Activated CD4-positive, alpha-beta T cell treated with anti-CD3 and anti-CD28 coated beads, Interleukin-2, amount 50 U/mL, for 16 hours (primary cell): ENCODE measurements at regions not wholly inside any gene's neighbourhood (a gene's known extent, or its start where the extent isn't known, plus 50 kb on each side); places are given as distances from the start of the nearest gene placed in this dataset.
"Not testable (repeated sequence)": the region's sequence is repeated elsewhere in the genome, so short reads cannot be mapped to it uniquely, and the experiment has no call there.

Experiments used
- DNase-seq: peaks from one replicate; pipeline ENCODE4 v3.0.0-alpha.2; 2020

DNA sequence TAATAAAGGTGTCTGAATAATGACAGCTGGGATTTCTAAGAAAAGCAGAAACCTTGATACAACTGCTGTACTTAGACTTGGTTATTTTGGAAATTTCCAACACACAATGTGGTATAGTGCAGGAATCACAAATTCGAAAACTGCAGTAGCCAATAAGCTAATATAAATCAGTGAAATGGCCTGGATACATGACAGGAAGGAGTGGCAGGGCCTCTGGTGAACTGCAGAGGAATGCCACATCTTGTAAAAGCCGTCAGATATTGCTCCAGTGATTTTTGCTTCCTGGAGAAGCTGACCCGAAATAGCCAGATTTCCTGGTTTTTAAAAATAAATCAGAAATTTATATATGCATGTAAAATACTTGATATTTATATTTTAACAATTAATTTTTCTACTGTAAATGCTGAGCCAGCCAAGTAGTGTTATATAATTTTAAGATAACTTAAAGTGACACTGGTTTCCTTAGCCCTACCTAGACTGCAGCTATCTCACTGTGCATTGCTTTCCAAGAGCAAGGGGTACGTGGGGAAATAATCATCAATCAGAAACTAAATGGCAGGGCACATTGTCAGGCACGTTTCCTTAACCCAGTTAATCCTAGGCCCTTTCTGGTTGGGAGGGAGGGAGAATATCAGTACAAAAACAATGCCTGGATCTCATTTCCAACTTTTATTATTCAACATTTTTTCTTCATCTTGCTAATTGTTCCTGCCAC lies 182.4 kb downstream of the RASEF start:
- DNase-seq = no peak

DNA sequence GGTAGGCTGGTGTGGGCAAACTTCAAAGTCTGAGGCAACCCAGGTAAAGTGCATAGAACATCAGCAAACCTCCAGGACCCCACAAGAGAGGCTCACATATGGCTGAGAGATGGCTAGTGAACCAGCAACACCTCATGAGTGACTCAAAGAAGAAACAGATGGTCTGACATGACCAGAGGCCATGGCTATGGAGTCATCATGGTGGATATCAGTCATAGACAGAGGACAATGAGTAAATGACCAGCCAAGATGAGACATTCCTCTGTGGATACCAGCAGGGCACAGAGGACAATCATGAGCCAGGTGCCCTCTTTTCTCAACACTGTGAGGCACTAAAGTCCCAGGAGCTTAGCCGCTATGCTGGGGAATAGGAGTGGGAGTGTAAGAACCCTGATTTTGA lies 180.8 kb downstream of the RASEF start:
- DNase-seq = no peak

DNA sequence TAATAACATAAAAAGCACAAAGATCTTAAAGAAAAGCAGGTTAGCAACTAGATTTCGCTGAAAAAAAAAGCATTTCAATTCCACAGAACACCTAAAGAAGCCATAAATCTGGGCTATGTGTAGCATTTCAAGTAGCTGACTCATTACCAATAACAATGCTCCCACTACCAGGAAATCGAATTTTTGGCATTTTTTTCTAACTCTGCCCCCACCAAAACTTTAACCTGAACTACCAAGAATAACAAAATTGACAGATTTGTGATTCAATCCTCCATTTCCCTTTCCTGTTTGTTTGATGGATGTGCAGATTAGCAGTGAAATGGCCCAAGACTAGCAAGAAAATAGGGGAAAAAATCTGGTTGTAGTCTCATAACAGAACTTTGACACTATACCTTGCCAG lies 180.2 kb downstream of the RASEF start:
- no peak for DNase-seq

DNA sequence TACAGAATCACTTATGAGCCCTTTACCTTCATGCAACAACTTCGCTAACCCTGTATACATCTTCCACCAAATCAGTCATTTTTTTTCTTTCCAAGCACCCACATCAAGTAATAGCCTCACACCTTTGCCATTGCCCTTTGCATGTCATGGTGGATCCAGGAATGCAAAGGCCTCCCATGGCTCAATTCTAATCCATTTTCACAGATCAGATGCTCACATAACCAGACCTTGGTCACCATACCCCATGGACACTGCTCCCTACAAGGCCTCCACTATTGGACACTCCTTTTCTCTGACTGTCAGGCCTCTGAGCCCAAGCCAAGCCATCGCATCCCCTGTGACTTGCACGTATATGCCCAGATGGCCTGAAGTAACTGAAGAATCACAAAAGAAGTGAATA lies 179.5 kb downstream of the RASEF start:
- no peak for DNase-seq

DNA sequence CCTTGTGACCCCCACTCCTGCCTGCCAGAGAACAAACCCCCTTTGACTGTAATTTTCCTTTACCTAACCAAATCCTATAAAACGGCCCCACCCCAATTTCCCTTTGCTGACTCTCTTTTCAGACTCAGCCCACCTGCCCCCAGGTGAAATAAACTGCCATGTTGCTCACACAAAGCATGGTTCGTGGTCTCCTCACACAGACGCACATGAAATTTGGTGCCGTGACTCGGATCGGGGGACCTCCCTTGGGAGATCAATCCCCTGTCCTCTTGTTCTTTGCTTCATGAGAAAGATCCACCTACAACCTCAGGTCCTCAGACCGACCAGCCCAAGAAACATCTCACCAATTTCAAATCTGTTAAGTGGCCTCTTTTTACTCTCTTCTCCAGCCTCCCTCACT lies 179.0 kb downstream of the RASEF start:
- DNase-seq = not testable (repeated sequence)

DNA sequence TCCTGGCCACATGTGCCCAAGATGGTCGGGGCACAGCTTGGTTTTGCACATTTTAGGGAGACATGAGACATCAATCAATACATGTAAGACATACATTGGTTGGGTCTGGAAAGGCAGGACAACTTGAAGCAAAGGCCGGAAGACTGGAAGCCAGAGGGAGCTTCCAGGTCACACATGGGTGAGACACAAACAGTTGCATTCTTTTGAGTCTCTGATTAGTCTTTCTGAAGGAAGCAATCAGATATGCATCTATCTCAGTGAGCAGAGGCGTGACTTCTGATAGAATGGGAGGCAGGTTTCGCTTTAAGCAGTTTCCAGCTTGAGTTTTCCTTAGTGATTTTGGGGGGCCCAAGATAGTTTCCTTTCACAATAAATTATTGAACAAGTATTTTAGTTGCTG lies 172.5 kb downstream of the RASEF start:
- DNase-seq = no peak

DNA sequence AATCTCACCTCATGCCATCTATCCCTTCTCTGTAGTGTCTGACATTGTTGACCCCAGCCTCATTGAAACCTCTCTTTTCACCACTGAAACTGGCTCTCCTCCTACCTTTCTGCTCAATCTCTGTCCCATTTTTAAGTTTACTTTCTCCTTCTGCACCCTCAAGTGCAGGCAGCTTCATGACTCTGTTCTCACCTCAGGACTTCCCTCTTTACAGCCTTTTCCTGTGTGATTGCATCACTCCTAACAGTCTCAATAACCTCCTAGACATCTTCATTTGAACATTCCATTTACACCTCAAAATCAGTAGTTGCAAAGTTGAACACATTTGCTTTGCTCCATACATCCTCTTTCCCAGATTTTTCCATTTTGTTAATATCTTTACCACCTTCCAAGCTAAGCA lies 172.1 kb downstream of the RASEF start:
- no peak for DNase-seq

DNA sequence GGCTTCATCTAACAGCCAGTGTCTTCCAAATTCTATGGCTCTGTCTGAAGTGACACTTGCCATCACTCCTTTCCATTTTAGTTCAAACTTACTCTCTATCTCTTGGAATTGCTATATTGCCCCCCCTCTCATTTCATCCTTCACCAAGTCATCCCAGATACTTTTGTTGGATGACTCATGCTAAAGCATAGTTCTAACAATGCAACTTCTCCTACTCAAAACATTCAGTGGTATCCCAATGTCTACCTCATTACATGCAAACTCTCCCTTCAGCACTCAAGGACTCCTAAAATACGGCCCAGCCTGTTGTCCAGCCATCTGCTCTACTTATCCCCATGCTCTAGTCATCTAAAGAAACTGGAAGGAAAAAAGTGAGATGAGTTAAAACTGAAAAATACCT lies 171.6 kb downstream of the RASEF start:
- DNase-seq = no peak

DNA sequence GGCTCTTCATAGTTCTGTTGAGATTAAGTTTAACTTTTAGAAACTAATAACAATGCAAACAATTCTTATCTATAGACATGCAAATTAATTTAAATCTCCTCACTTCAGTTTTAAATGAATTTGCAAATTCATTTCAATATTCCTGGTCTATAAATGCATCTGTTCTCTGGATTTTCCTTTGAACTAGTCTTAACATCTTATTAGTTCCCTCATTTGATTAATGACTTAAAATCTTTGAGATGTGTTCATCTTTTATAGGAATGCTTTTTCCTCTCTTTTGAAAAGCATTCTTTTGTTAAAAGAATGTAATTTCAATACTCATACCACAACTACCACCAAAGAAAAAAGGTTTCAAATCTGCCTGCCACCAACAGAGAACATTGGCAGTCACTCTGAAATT lies 169.4 kb downstream of the RASEF start:
- no peak for DNase-seq

DNA sequence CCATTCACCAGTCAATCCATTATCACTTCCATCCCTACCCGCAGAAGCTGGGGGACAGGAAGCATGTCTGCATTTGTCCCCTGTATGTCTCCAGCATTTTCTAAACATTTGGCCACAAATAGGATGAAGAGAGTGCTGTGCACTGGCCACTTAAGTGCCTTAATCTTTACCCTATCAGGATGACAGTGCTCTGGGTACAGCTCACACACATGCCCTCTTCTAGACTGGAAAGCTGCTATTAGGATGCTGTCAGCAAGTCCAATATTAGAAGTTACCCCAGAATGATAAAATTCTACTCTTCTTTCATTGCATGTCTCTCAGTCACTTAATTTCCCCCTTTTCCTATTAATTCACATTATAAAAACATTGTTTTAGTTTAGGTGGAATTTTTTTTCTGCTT lies 168.4 kb downstream of the RASEF start:
- no peak for DNase-seq

DNA sequence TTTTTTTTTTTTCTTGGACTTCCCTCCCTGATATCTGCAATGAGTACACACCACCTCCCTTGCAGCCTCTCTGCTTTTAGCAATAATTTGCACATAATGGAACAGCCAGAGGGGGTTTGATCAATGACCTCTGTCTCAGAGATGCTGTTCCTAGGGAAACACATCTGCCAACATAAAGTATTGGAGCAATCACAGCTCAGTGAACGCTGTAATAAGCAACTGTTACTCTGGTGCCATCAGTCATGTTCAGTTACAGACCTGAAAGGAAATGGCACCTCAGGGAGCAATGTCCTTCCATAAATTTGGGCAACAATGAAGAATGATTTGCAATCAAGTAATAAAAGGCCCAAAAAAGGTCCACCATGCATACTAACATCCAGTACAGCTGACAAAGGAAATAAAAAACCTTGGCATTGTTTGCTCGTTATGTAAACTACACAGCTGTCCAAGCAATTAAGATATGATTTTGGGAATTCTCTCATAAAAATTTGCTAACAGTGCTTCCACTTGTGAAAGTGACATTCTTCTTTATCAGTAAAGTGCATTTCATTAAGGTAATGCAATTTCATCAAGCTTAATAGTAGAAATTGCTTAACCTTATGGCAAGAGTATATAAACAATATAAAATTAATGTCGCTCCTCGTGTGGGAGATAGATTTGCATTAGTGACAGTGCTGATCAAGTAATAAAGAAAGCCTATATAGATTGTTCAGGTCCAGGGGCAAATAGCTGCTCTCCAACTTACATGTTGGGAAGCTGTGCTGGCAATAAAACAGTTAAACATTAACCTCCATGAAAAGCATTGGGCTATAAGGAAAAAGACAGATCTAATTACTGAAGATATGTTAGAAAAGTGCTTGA lies 167.8 kb downstream of the RASEF start:
- no peak for DNase-seq

DNA sequence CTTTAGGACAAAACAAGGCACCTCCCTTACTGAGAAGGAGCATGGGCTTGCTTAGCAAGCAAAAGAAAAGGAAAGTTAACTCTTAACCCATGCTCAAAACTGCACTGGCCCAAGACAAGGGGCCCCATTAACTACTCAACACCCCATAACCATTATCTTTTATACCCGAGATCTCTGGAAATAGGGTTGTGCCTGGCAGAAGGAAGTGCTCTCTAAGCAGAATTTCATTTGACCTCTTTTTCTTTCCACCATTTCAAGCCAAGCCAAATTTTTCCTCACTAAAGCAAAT lies 167.2 kb downstream of the RASEF start:
- DNase-seq = no peak

DNA sequence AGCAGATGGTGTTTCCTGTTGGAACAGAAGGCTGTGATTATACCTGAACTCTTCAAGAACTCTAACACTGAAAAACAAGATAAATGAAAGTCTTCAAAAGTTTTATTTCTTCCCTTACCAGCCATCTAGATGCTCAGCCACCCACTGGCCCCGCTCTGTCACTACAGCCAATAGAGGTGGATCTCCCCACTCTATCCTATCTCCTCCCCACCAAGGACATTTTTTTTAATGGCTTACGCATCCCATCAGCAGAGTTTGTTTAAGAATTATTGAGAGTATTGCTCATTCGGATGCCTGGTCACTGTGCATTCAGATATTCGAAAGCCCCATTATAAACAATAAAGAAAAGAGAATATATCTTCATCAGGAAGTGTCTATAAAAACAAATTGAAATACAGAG lies 159.4 kb downstream of the RASEF start:
- no peak for DNase-seq

DNA sequence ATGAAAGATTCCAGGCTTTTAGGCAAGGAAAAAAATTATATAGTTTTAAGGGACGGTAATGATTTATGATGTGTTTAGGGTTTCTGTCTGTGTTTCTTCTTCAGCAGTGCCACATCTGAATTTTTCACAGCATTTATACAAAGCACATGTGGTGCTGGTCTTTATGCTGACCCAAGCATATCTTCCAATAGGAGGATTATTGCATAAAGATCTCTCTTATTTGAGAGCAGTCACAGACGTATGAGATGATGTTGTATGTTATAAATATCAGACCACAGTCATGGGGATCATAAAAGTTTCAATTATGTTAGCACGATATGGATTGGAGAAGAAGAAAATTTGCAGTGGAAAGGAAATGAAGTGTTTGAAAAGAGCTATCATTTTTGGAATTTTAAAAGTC lies 150.9 kb downstream of the RASEF start:
- no peak for DNase-seq

DNA sequence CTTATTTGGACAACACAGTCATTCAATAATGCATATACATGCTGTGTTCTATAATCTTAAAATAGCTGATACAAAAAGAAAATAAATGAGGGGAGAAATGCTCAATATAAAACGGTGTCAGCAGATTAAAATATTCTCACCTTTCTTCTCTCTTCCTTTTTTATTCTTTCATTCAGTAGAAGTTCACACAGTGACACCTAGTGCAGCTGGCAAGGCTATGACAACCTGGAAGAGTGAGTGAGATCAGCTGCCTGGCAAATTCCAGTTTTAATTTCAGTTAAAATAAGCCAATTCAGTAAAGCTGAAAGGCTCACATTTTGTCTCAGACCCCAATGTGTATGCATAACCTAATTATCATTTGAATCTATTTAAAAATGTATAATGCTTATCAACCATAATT lies 150.3 kb downstream of the RASEF start:
- no peak for DNase-seq

DNA sequence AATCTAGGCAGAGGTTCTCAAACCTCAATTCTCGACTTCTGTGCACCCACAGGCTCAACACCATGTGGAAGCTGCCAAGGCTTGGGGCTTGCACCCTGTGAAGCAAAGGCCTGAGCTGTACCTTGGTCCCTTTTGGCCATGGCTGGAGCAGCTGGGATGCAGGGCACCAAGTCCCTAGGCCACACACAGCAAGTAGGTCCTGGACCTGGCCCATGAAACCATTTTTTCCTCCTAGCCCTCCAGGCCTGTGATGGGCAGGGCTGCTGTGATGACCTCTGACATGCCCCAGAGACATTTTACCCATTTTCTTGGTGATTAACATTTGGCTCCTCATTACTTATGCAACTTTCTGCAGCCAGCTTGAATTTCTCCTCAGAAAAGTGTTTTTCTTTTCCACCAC lies 146.7 kb downstream of the RASEF start:
- not testable (repeated sequence) for DNase-seq

DNA sequence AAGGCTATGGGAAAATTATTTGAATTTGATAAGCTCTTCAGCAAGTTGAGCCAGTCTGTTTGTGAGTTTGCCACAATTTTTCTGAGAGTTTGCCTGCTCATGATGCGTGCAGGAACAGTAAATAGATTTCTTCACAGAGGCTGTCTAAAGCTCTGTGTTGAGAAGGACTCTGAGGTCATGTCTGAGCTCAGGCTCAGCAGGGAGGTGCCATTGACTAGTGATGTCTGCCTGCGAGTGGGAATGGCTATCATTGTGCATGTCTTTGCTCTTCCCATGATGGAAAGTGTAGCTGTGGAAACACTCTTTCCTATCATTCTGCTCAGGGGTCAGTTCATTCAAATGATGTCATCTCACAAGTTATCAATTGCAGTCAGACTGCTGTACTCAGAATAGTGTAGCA lies 142.8 kb downstream of the RASEF start:
- no peak for DNase-seq

DNA sequence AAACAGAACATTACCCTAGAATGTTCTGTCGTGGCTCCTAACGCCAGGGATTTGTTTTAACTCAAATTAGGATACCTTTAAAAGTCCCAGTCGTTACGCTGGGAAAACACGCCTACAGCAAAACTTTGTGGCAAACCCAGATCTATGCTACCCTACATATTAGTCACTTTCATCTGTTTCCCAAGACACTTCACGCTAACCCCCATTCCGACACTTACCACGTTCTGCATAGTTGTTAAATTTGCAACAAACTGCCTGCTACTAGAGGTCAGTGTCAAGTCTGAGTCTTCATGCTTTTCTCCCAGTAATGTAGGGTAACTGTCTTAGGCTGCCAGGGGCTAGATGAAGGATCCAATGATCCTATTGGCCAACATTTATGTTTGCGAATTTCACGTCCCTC lies 140.3 kb downstream of the RASEF start:
- DNase-seq = no peak

DNA sequence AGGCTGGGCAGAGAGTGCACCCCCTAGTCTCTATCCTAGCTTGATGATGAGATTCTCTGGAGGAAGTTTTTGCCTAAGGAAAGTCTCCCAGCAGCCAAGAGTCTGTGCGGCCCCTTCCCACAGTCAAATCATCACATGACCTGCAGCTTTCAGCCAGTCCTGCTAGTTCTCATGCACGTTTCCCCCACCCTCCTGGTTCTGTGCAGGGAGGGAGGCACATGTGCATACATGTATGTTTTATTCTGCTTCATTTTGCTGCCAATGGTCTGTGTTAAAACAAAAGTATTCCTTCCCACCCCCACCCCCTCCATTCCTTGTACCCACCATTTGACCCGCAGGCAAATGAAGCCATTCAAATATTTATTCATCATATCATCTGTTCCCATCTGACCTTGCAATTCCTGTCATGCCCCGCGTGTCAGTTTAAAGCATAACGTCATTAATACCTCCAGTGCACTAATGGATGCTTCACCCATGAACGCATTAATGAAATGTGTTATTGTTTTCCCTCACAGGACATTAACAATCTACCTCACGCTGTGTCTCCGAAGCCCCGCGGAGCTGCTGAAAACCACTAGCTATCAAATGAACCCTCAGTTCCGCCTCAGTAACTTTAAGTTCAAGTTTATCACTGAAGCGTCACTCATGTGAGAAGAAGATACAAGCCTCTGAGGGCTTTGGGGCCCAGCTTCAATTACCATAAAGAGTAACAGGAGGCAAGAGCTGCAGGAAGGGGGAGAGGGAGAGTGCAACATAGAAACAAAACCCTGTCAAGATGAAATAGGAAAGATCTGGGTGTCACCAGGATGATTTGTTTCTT lies 139.6 kb downstream of the RASEF start:
- DNase-seq = no peak

DNA sequence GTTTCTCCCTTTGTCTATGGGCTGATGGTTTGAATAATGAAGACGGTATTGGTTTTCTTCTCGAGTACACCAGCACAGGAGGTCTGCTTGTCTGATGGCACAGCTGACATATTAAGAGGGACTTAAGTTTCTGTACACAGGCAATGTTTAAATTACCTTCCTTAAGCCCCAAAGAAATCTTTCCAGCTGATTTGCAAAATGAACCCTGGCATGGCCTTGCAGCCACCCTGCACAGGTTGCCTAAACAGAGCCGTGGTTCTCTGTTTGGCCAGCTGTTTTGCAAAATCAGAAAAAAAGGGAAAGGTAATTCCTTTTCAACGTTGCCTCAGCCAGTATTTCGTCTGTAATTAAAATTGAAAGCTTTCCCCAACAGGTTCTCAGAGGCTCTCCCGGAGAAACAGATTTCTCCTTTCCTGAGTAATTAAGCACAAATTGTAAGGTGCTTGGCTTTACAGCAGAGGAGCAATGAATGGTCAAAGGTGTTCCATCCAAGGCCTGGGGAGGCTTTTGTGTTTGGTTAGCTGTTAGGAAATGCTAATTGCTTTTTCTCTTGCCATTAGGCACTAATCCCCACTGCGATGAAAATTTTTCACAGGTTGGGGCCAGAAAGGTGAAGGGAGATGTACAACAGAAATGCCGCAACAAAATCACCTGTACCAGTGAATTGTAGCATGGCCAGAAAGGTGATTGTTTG lies 138.9 kb downstream of the RASEF start:
- no peak for DNase-seq
